Glomerular visceral epithelial cell (primary cell): ENCODE measurements at regions not wholly inside any gene's neighbourhood (a gene's known extent, or its start where the extent isn't known, plus 50 kb on each side); places are given as distances from the start of the nearest gene placed in this dataset.

ENCODE experiments used
- DNase-seq: peaks from one replicate; pipeline ENCODE4 v3.0.0-alpha.2; 2016; ENCODE audit errors: extremely low spot score

DNA sequence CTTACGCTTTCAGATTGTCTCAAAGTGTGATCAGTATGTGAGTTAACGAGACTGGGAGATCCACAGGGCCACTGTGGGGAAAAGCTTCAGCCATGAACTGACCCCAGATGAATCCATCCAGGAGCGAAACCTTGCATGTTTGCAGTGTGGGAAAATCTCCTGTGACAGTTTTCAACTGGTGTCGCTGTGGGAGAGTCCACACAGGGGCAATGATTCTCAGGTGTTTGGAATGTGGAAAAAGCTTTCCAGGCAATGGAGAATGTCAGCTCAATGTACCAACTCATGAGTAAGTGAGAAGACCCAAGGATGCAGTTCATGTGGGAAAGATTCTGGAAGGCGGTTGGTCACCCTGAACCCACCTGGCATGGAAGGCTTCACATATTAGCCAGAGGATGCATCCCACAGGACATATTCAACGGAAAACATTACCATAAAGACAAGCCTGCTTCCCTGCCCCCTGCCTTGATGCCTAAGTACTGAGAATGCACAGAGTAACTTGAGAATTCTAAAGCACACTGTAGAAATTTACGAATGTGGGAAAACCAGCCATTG, 204.1 kb upstream of the BMPER start:
- DNase-seq = no peak

DNA sequence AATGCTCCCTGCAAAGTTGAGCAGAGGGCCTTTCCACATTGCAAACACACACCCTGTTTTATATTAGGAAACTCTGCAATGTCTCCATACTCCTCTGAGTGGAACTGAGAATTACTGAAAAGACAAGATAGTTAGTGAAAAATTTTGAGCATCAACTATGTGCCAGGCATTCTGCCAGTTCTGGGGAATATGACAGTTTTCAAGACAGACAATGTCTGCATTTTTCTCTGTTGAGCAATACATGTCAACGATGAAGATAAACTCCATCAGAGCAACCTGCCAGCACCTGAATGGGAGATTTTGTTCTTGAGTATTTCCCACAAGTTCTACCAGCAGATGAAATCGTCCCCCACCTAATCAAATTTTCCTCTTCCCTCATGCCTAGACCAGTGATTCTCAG, 203.4 kb upstream of the BMPER start:
- DNase-seq = no peak

DNA sequence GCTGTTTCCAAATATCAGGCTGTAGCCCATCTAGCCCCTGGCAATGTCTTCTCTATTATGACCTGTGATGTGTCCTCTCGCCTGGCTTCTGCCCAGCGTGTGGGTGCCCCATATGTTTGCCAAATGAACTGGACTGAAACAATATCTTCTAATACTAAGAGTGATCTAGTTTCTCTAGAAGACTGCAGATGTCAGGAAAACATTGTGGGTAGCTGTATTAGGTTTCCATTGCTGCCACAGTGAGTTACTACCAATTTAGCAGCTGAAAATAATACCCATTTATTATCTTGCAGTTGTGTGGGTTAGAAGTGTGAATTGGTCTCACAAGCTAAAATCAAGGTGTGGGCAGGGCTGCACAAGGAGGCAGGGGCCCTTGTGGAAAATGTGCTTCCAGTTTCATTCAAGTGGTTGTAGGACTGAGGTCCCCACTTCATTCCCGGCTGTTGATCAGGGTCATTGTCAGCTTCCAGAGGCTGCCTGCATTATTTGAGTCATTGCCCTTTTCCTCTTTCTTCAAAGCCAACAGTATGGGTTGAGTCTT, 202.8 kb upstream of the BMPER start:
- DNase-seq = no peak

DNA sequence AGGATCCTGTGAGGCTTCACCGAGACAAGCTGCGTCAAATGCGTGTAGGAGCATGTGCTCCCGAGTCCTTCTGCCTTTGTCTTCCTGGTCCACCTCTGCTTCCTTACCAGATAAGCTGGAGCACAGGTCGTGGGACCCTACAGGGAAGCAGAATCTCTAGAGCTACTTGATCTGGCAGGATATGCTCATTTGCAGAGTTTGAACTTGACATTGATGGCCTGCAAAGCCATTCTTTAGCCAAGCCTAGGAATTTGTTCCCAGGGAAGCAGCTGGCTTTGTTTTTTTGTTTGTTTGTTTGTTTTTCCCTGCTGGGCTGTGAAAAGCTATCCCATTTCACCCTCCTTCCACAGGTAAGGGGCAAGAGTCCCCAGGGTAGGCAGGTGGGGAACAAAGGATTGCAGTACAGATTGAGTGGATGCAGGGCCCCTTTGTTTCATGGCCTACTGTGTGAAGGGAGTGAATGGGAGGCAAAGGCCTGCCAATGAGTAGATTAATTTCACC, 200.0 kb upstream of the BMPER start:
- no peak for DNase-seq

DNA sequence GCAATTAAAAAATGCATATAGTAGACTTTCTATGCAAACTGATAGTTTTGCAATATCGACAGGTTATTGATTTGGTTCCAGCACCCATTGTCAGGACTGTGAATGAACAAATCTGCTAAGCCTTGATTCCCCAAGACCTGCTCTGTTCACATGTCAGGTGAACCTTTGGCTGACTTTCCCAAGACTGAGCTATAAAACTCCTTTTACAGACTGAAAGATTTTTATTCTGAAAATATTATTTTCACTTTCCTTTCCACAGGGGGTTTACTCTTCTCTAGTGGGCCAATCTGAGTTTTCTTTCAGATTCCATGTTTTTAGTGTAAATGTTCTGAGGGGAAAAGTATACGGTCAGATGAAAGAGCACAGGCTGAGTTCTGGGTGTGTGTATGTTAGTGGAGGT, 199.2 kb upstream of the BMPER start:
- no peak for DNase-seq

DNA sequence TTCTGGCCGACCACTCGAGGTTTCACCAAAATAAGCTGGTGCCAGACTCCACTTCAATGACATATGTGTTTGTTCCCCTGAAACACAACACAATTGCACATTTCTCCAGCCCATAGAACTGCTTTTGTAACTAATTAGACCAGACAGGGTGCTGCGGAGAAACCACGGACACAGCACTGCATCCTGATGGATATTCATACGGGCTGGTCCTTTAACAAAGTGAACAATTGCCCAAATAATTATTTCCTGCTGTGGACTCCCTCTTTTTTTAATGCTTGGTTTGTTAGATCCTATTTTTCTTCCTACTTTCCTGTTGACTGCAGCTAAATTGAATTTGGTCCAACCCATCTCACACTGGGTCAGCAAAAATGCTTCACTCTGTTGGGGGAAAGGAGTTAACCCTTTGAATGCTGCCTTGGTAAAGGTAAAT, 198.6 kb upstream of the BMPER start:
- no peak for DNase-seq

DNA sequence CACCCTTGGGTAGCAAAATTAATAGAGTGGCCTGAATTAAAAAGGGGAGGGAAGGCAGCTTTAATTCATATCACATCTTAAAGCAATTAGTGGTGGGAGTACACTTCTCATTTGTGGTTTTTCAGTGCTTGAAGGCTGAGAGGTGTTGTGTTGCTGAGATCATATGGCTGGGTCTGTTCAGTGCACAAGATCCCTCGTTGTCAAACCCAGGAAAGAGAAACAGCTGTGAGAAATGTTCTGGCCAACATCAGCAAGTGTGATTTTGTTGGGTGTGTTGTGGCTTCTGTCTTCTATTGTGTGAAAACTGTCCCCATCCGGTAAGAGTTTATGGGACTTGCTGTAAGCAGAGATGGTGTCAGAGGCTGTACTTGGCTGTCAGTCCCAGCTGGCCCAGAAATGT, 197.9 kb upstream of the BMPER start:
- DNase-seq = no peak

DNA sequence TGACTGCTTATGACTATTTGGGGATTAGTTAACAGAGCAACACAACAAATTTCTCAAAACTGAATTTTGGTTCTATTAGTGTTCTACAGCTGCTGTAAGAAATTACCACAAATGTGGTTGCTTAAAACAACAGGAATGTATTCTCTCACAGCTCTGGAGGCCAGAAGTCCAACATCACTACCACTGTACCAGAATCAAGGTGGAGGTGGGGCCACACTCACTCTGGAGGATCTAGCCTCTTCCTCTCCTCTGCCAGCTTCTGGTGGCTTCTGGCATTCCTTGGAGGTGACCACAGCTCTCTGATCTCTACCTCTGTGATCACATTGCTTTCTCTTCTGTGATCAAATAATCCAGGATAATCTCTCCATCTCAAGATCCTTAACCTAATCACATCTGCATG, 194.7 kb upstream of the BMPER start:
- DNase-seq = peak; percentile 79

DNA sequence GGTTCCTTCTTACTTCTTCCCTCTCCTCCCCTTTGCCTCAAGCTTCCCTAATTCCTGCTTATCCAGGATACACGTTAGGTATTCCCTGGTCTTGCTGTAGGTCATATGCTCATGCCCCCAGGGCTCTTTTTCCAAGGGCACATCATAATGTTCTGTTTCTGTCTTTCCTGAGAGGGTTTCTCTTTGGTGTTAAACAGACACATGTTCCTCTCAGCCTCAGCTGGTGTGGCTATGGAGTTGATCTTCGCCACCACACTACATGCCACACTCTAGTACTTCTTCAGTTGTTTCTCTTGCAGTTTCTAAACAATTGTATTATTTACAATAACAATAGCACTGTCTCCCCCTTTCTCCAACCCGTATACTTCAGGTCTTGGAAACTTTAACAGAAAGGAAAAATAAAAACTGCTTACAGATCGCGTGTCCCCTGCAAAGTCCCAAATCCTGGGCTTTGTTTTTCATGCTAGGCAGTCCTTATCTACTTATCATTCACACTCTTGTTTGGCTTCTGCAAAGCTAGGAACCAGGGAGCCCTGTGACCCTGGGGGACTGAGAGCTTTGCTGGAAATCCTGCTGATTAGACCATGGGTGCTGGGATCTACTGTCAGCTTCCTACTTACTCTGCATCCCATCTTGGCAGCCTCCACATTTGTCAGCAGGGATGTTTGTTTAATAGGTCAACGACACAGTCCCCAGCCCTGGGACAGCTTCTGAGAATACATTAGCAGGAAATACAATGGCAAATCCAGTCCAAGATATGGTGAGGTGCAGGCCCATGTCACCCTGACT, 193.9 kb upstream of the BMPER start:
- no peak for DNase-seq

DNA sequence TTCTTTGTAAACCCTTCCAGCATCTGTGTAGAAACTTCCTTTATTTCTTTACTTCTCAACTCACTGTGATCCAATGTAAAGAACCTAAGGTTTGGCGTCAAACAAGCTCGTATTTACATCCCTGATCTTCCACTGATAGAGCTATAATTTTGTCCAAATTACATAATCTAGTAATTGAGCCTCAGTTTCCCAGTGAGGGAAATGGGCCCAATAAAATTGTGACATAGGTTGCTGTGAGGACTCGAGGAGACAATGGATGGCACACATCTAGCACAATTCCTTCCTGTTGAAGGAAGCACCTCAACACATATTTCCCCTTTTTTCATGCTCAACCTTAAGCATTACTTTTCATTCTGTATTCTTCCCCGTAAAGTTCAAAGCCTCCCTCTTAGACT, 193.3 kb upstream of the BMPER start:
- DNase-seq = no peak

DNA sequence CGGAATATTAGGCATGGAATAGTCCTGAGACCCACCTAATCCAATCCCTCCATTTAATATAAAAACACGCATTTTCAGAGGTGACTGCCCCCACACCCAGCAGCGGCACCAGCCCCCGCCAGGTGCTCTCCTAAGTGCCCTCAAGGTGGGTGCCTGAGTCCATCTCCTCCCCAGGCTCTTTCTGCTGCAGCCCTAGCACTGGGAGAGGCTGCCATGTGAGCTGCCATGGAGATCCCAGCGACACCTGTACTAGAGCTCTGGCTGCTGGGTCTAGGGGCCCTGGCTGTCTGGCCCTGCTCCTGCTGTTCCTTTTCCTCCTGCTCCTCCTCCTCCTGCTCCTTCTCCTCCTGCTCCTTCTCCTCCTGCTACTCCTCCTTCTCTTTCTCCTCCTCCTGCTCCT, 191.1 kb upstream of the BMPER start:
- no peak for DNase-seq

DNA sequence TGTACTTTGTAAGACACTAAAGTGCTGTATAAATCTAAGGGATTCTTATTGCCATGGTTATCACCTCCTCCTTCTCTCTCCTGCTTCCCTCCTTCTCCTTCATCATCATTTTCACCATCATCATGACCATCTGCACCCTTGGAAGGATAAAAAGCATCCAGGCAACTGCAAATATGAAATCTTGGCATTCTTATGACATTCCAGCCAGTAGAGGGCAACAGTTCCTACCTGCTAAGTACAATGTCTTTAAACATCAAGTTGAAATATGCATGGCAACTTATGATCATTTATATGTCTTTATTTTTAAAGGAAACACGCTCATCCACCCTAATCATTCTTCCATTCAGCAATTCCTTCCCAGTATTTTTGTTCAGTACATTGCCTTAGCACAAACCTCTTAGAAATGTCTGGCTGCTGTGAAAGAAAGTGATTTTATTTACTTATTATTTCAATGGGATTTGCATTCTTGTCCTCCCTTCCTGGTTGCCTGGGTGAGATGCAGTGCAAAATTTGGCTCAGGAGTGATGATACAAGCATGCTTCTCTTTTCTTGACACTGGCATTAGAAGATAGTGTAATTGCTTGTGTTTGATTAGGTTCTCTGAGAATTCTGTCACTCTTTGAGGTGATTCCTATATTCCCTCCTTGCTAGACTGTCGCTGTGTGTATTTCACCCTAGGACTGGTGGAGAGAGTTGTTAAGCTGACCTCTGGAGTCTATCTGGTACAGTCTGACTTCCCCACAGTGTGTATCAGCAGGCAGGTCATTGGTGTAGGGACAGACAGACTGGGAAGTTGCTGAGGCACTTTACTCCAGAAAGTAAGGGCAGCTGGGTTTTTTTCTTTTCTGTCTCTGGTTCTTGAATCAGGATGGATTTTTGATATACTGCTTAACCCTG, 188.5 kb upstream of the BMPER start:
- peak; percentile 59 for DNase-seq

DNA sequence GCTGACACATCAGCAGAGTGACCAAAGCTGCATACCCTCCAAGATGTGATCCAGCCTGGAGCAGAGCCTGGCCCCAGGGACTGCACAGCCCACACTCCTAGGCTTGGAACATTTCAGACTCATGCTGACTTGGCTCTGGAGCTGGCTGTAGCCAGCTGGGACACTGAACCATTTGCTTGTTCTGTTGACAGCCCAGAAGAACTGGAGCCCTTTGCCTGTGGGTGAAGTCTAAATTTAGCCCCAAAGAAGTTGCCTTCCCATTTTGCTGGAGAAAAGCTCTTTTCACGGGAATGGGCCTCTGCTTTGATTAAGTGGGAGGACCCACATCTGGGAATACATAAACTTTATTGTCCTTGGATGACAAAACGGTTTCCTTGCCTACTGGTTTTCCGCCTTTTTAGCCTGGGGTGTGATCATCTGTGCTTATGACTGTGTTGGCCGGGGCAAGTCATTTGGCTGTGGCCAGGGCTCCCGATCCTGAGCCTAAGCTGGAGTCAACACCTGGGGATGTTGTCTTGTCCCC, 186.2 kb upstream of the BMPER start:
- no peak for DNase-seq

DNA sequence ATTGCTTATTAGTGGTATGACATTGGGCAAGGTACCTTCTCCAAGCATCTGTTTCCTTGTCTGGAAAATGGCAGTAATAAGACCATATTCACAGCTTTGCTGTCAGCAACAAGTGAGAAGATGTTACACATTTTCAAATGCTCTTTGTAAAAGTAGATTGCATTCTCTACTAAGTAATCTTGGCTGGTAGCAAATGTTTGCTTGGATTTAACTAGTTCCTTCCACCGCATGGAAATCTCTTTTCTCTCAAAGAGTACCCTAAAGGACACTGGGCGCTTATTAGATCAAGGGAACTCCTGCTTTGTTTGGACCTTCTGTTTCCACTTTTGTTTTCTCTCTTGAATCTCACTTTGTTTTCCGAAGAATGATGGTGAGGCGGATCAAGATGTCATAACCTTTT, 185.2 kb upstream of the BMPER start:
- DNase-seq = no peak

DNA sequence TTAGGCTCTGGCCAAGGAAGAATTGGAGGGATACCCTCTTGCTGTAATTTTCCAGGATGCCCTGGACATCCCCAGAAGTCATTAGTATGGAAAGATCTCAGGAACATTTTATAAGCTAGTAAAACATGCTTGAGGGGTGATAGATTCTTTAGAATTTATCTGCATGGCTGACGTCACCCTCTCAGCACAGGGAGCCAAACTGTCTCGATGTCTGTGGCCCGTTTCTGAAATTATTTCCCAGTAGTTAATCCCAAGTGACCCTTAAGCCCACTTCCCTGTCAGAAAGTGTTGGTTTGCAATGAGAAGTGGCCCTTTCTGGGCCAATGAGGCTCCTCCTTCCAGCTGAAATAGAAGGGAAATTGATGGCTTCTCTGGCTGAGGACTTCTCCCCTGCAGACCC, 184.5 kb upstream of the BMPER start:
- no peak for DNase-seq

DNA sequence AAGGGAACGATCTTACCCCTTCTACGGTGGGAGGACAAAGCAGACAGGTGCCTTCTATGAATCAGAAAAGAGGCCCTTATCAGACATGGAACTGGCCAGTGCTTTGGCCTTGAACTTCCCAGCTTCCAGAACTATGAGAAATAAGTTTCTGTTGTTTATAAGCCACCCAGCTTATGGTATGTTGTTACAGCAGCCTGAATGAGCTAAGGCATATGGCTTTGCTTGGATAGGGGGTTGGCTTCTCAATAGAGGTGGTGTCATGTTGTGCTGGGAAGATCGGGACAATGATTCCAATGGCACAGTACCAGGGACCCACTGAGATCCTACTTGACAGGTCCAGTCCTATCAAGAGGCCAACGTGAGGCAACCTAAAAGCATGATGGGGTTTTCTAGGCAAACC, 183.4 kb upstream of the BMPER start:
- DNase-seq = no peak

DNA sequence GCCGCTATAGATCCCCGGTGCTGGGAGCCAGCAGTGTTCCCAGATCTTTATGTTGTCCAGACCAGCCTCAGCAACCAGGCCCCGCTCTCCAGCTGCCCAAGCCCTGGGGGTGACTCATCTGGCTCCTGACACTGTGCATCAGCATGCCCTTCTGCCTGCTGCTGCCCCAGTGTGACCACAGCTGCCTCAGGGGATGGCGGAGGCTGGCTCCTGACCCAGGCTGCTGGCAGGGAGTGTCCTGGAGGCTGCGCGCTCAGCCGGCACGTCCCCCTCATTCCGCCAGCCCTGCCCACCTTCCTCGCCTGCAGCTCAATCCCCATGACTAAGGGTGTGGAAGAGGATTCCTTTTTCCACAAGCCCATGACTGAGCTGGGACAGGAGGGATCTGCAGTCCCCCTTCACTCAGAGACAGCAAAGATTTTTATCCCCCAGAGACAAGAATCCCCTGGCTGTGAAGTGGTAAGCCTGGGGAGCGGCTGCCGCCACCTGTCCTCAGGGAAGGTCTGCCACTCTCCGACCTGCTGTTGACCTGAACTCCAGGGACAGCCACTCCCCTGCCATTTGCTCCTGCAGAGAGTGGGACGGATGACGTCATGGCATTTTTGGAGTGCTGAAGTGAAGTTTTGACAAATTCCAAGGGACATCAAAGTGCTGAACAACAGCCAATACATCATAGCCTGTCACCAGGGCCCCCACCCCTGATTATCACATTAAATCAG, 182.8 kb upstream of the BMPER start:
- DNase-seq = peak; percentile 93

DNA sequence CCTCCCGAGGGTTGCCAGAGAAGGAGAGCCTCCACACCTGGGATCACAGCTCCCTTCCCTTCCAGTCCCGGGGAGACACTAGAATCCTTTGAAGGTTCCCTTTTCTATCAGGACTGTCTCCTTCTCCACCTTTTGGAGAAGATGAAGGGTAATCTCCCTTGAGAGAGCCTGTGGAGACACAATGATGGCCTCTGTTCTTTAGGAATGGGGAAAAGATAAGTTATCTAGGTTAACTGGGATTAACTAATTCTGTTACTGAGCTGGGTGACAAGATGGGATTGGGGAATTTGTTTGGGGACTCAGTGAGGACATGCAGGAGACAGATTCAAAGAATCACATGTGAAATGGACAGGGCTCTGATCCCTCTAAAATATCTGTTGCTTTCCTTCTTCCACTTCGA, 181.1 kb upstream of the BMPER start:
- DNase-seq = no peak

DNA sequence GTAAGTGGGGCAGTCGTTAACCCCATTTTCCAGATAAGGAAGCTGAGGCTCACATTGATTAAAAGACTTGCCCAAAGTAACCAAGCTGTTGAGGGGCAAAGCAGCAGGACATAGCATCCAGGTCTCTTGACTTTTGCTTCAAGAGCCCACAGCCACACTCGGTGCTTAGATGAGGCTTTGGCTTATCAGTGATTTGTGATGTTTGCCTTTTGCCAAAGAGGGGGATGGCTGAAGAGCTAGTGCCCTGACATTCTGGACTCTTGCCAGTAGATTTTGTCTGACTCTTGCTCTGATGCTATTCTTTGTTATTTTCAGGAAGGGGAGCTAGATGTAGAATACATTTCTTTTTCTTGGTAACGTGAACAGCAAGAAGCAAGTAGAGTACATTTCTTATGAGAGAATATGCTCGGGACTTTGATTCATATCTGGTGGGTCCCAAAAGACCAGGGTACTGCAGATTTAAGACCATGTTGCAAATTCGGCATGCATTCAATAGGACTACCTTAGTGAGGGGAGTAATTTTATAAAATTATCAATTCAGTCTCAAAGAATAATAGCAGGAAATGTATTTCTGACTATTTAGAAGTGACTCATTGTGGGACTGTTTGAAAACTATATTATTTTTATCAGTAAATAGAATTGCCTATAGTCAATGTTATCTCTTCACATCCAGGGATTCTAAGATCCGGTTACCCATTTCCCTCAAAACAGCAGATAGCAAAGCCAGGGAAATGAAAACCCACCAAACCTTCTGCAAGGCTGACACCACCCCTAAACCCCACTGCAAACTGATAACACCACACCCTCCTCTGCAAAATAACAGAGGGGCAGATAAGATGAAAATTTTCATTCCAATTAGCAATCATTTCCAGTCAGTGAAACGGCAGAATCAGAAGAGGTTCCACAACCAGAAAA, 180.0 kb upstream of the BMPER start:
- DNase-seq = no peak

DNA sequence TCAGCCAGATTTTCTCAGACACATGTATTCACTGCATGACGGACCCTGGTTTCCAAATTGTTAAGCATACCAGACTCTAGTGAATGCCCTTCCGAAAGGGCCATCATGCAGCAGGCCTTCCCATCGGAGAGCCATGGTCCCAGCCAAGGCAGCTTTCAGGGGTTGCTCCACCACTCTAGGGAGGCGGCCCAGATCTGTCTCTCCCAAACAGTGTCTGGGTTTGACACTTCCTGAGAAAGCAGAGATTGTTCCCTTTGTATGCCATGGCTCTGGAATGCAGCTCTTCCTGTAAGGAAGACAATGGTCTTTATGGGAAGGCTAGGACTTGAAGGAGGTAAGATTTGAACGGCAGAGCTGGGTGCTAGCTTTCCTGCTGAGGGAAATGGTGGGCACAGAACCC, 178.8 kb upstream of the BMPER start:
- DNase-seq = no peak
